Motor neuron (in vitro differentiated cells): ENCODE measurements at regions not wholly inside any gene's neighbourhood (a gene's known extent, or its start where the extent isn't known, plus 50 kb on each side); places are given as distances from the start of the nearest gene placed in this dataset.

ENCODE experiments used
- ATAC-seq, 8 experiments: fragments of 200-7000 bp; cut with Tn5 transposase; replicated peaks in 6 of 8; 2 replicates each; pipeline ENCODE4 v1.8.0; 2021; ENCODE audit warnings: mild to moderate bottlenecking in 8 of 8, moderate library complexity in 8 of 8
- H3K27ac ChIP-seq, 2 donors: fragments of 250-450 bp; sonication (Bioruptor Pico); 2 replicates each; pipeline ENCODE4 v1.9.0; 2021; ENCODE audit warnings: antibody characterized with exemption in 2 of 2, mild to moderate bottlenecking in 2 of 2, moderate library complexity in 1 of 2
- H3K4me1 ChIP-seq, 2 donors: fragments of 250-450 bp; sonication (Bioruptor Pico); replicated peaks in 1 of 2; 2 replicates each; pipeline ENCODE4 v1.6.1; 2021; ENCODE audit warnings: antibody characterized with exemption in 2 of 2, mild to moderate bottlenecking in 2 of 2, moderate library complexity in 1 of 2
- H3K4me3 ChIP-seq, 5 donors: fragments of 250-450 bp; sonication (Bioruptor Pico); 2 replicates each; pipeline ENCODE4 v1.9.0; 2021; ENCODE audit warnings: antibody characterized with exemption in 5 of 5, mild to moderate bottlenecking in 5 of 5, moderate library complexity in 4 of 5
- WGBS, 10 experiments: fragments of 450-650 bp; shearing (Covaris generic); methylation state at CpG; one replicate each; pipeline ENCODE4 v1.0.0; 2022; 5-methylcytosine and 5-hydroxymethylcytosine counted together
- in situ Hi-C, 9 experiments: fragments of 400-800 bp; cut with MboI; loops; one replicate each; pipeline ENCODE4 v1.15.0; 2021; ENCODE audit warnings: low sequenced_read_pairs in 9 of 9, low pct_unique_long_range_greater_than_20kb in 2 of 9; ENCODE audit not compliant: unreplicated experiment in 9 of 9

GRCh38 chr1:194517567-194517966 lies 1331.2 kb upstream of the B3GALT2 start:
- ATAC-seq, result no peak
- Histone ChIP-seq H3K4me3 (no peak overlapping the region), H3K27ac (no peak overlapping the region), H3K4me1 (peaks cover 0 to 7% of the 10 kb centered on the region in 2 donors)
- in situ Hi-C loops, result no loop called here
- 0 to 96% (median 77%) methylated on average over 1 to 3 of the region's 3 CpGs; no CpG with 5 or more reads in 1 of the 10 experiments for WGBS, 10 experiments

GRCh38 chr1:194515916-194516315 lies 1329.5 kb upstream of the B3GALT2 start:
- Histone ChIP-seq H3K27ac (no peak overlapping the region), H3K4me1 (peaks cover 0 to 7% of the 10 kb centered on the region in 2 donors), H3K4me3 (no peak overlapping the region)
- WGBS, 10 experiments, result 10 to 84% (median 76%) methylated on average over 1 to 4 of the region's 4 CpGs
- in situ Hi-C loops, result no loop called here
- peak in 1 of 8 experiments; percentile 30 for ATAC-seq

GRCh38 chr1:194512957-194513356 lies 1326.5 kb upstream of the B3GALT2 start:
- ATAC-seq, result peak in 5 of 8 experiments; percentile 91 to 99 (median 99)
- peaks cover 0 to 7% of the 10 kb centered on the region in 2 donors for H3K4me1 ChIP-seq
- 9 to 84% (median 81%) methylated on average over 2 to 3 of the region's 3 CpGs; no CpG with 5 or more reads in 1 of the 10 experiments for WGBS, 10 experiments
- no peak overlapping the region for H3K27ac ChIP-seq
- in situ Hi-C loops, result no loop called here
- H3K4me3 ChIP-seq, result no peak overlapping the region

GRCh38 chr1:194512345-194512744 lies 1325.9 kb upstream of the B3GALT2 start:
- 8 to 63% (median 37%) methylated on average over 1 to 2 of the region's 2 CpGs; no CpG with 5 or more reads in 1 of the 10 experiments for WGBS, 10 experiments
- Histone ChIP-seq H3K27ac (no peak overlapping the region), H3K4me3 (no peak overlapping the region), H3K4me1 (peaks cover 0 to 7% of the 10 kb centered on the region in 2 donors)
- in situ Hi-C loops, result no loop called here
- ATAC-seq, result peak in 5 of 8 experiments; percentile 28 to 51 (median 40)

GRCh38 chr1:194503209-194503608 lies 1316.8 kb upstream of the B3GALT2 start:
- WGBS, 10 experiments, result 40 to 100% (median 97%) methylated on average over 1 to 2 of the region's 2 CpGs; no CpG with 5 or more reads in 1 of the 10 experiments

GRCh38 chr1:194495434-194495833 lies 1309.0 kb upstream of the B3GALT2 start:
- ATAC-seq, result no peak
- Histone ChIP-seq H3K4me1 (no peaks in the 10 kb centered on the region), H3K27ac (no peak overlapping the region), H3K4me3 (no peak overlapping the region)
- 88 to 100% (median 100%) methylated on average over 1 of the region's 1 CpG; no CpG with 5 or more reads in 6 of the 10 experiments for WGBS, 10 experiments
- in situ Hi-C loops, result no loop called here

More at GRCh38 chr1:194503209-194503608, 1316.8 kb upstream of the B3GALT2 start:
- in situ Hi-C loops, result no loop called here
- Histone ChIP-seq H3K4me1 (no peaks in the 10 kb centered on the region), H3K4me3 (no peak overlapping the region), H3K27ac (no peak overlapping the region)
- ATAC-seq, result no peak

GRCh38 chr1:194487172-194487571 lies 1300.8 kb upstream of the B3GALT2 start:
- ATAC-seq, result no peak
- Histone ChIP-seq H3K27ac (no peak overlapping the region), H3K4me3 (no peak overlapping the region), H3K4me1 (no peaks in the 10 kb centered on the region)
- WGBS, 10 experiments, result 5 to 96% (median 88%) methylated on average over 2 to 4 of the region's 4 CpGs
- in situ Hi-C loops, result no loop called here

GRCh38 chr1:194485432-194485831 lies 1299.0 kb upstream of the B3GALT2 start:
- H3K4me3 ChIP-seq, result no peak overlapping the region
- in situ Hi-C loops, result no loop called here

GRCh38 chr1:194478731-194479130 lies 1292.3 kb upstream of the B3GALT2 start:
- Histone ChIP-seq H3K4me3 (no peak overlapping the region), H3K27ac (no peak overlapping the region), H3K4me1 (peaks cover 0 to 4% of the 10 kb centered on the region in 2 donors)
- in situ Hi-C loops, result no loop called here
- 0 to 100% (median 100%) methylated on average over 1 of the region's 1 CpG for WGBS, 10 experiments
- no peak for ATAC-seq

More at GRCh38 chr1:194485432-194485831, 1299.0 kb upstream of the B3GALT2 start:
- Histone ChIP-seq H3K4me1 (no peaks in the 10 kb centered on the region), H3K27ac (no peak overlapping the region)
- ATAC-seq, result no peak

GRCh38 chr1:194477908-194478307 lies 1291.5 kb upstream of the B3GALT2 start:
- ATAC-seq, result no peak
- Histone ChIP-seq H3K4me3 (no peak overlapping the region), H3K4me1 (peaks cover 0 to 4% of the 10 kb centered on the region in 2 donors), H3K27ac (no peak overlapping the region)
- in situ Hi-C loops, result no loop called here

- WGBS, 10 experiments, result 0 to 100% (median 81%) methylated on average over 1 to 2 of the region's 2 CpGs
- H3K27ac ChIP-seq, result no peak overlapping the region
- H3K4me3 ChIP-seq, result no peak overlapping the region
- in situ Hi-C loops, result no loop called here
- H3K4me1 ChIP-seq, result peaks cover 0 to 4% of the 10 kb centered on the region in 2 donors
- ATAC-seq, result no peak
Observed at GRCh38 chr1:194476872-194477271, 1290.5 kb upstream of the B3GALT2 start.

GRCh38 chr1:194476351-194476750 lies 1289.9 kb upstream of the B3GALT2 start:
- Histone ChIP-seq H3K27ac (no peak overlapping the region), H3K4me3 (no peak overlapping the region), H3K4me1 (peaks cover 0 to 4% of the 10 kb centered on the region in 2 donors)
- ATAC-seq, result no peak
- 0 to 100% (median 90%) methylated on average over 1 to 2 of the region's 2 CpGs; no CpG with 5 or more reads in 3 of the 10 experiments for WGBS, 10 experiments
- in situ Hi-C loops, result no loop called here

GRCh38 chr1:194474701-194475100 lies 1288.3 kb upstream of the B3GALT2 start:
- Histone ChIP-seq H3K4me3 (no peak overlapping the region), H3K4me1 (peaks cover 0 to 4% of the 10 kb centered on the region in 2 donors), H3K27ac (no peak overlapping the region)
- peak in 4 of 8 experiments; percentile 25 to 85 (median 70) for ATAC-seq
- in situ Hi-C loops, result no loop called here
- WGBS, 10 experiments, result 0 to 88% (median 20%) methylated on average over 1 to 3 of the region's 3 CpGs; no CpG with 5 or more reads in 2 of the 10 experiments

GRCh38 chr1:194473766-194474165 lies 1287.4 kb upstream of the B3GALT2 start:
- WGBS, 10 experiments, result 36 to 100% (median 84%) methylated on average over 2 of the region's 2 CpGs; no CpG with 5 or more reads in 2 of the 10 experiments
- H3K4me3 ChIP-seq, result no peak overlapping the region
- no peak for ATAC-seq
- H3K27ac ChIP-seq, result no peak overlapping the region
- H3K4me1 ChIP-seq, result peaks cover 0 to 4% of the 10 kb centered on the region in 2 donors
- in situ Hi-C loops, result no loop called here
